ENCODE measurements at regions not wholly inside any gene's neighbourhood (a gene's known extent, or its start where the extent isn't known, plus 50 kb on each side); places are given as distances from the start of the nearest gene placed in this dataset.

DNA sequence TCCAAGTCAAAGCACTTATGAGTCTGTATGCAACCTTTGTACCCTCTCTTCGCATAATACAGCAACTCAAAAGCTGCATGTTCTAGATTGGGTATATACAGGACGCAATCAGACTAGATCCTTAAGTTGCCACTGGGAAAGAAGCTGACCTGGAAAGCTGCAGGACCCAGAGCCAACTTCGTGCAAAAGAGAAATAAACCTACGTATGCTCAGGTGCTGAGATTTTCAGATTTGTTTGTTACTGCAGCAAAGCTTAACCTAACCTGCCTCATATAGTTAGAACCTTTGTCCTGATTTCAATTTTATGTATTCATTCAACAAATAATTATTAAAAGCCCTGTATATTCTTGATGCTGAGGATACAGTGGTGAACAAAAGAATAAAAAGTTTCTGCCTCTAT lies 139.7 kb downstream of the SLC30A10 start:
- no peak overlapping the region for H3K4me2 ChIP-seq (ENCODE audit: low read depth, low read length)
- FAIRE-seq, result no peak
- 23% methylated on average over 4 of the region's 4 CpGs for WGBS (ENCODE audit: low lambda C conversion rate)
- no peaks in the 10 kb centered on the region for H3K27me3 ChIP-seq (ENCODE audit: control insufficient read depth in 1 of 2, insufficient read depth in 2 of 2, low read length in 2 of 2)
- H3K79me2 ChIP-seq (ENCODE audit: insufficient read depth, low read length), result no peaks in the 10 kb centered on the region
- H3K4me1 ChIP-seq (ENCODE audit: insufficient read depth, low read length), result no peaks in the 10 kb centered on the region
- no peak for DNase-seq (ENCODE audit: low spot score)
- ChIA-PET POLR2A (no interaction called here), CTCF (ENCODE audit: low intra/inter-chr PET ratio, low total read pairs) (no interaction called here)
- H3K36me3 ChIP-seq (replicated peaks in 1 of 2; ENCODE audit: control insufficient read depth in 1 of 2, insufficient read depth in 2 of 2, low read length in 2 of 2), result no peaks in the 10 kb centered on the region
- no peak overlapping the region for H3K9ac ChIP-seq (ENCODE audit: insufficient read depth, low read depth, low read length)
- H3K27ac ChIP-seq (ENCODE audit: extremely low read length, insufficient read depth, low read length), result no peak overlapping the region
- no TSS peak for BruUV-seq (replicated peaks)
- TF ChIP-seq ZNF12 (CRISPR knock-in tag; IDR thresholded peaks at IDR 0.05) (peak; percentile 81), SNAPC2 (CRISPR knock-in tag; IDR thresholded peaks at IDR 0.05) (no peak)
- no peak overlapping the region for H2AFZ ChIP-seq (ENCODE audit: low read length)
- H3K9me3 ChIP-seq (ENCODE audit: low read length), result no peaks in the 10 kb centered on the region
- ATAC-seq, result no peak
- H3K4me3 ChIP-seq (replicated peaks in 1 of 3; ENCODE audit: insufficient read depth in 1 of 3, low read depth in 2 of 3, low read length in 3 of 3), result no peak overlapping the region
- intact Hi-C loops (cut with micrococcal nuclease; ENCODE audit: unreplicated experiment) (no loop called here), in situ Hi-C loops (cut with HindIII; ENCODE audit: extremely low pct_ligation_motif_present, low pct_unique_long_range_greater_than_20kb) (no loop called here)
- H4K20me1 ChIP-seq (ENCODE audit: insufficient read depth, low read length), result no peaks in the 10 kb centered on the region

DNA sequence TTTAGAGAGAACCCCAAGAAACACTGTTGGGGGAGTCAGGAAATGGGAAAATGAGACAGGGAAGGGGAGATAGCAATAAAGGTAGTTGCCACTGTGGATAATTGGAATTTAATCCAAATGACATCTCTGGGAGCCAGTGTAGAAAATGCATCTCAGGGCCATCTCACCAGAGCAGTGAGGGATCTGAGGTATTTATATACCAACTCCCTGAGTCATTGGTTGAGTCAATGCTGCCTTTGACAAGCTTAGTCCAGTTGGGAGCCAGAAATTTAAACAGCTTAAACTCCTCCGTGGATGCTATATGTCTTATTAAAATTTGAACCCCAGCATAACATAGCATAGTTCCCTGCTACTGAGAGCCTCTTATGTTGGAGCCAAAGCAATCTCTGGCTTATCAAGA lies 140.3 kb downstream of the SLC30A10 start:
- WGBS (ENCODE audit: low lambda C conversion rate), result no CpG with 5 or more reads among the region's 1 CpG
- TF ChIP-seq REPIN1 (CRISPR knock-in tag; IDR thresholded peaks at IDR 0.05; ENCODE audit: borderline replicate concordance, low read depth) (no peak), NR2F1 (CRISPR knock-in tag; IDR thresholded peaks at IDR 0.05) (no peak), CEBPB (IDR thresholded peaks at IDR 0.05; ENCODE audit: borderline replicate concordance, low read depth, low read length) (no peak), ZMYM3 (CRISPR knock-in tag; IDR thresholded peaks at IDR 0.05) (no peak), MEF2D (CRISPR knock-in tag; IDR thresholded peaks at IDR 0.05) (no peak)
- TF ChIP-seq, protein P1, sequence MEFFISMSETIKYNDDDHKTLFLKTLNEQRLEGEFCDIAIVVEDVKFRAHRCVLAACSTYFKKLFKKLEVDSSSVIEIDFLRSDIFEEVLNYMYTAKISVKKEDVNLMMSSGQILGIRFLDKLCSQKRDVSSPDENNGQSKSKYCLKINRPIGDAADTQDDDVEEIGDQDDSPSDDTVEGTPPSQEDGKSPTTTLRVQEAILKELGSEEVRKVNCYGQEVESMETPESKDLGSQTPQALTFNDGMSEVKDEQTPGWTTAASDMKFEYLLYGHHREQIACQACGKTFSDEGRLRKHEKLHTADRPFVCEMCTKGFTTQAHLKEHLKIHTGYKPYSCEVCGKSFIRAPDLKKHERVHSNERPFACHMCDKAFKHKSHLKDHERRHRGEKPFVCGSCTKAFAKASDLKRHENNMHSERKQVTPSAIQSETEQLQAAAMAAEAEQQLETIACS (CRISPR knock-in tag; IDR thresholded peaks at IDR 0.05), result no peak
- ChIA-PET CTCF (ENCODE audit: low intra/inter-chr PET ratio, low total read pairs) (no interaction called here), POLR2A (no interaction called here)
- Histone ChIP-seq H3K9me3 (ENCODE audit: low read length) (no peaks in the 10 kb centered on the region), H3K4me2 (ENCODE audit: low read depth, low read length) (no peak overlapping the region), H3K36me3 (replicated peaks in 1 of 2; ENCODE audit: control insufficient read depth in 1 of 2, insufficient read depth in 2 of 2, low read length in 2 of 2) (no peaks in the 10 kb centered on the region), H3K79me2 (ENCODE audit: insufficient read depth, low read length) (no peaks in the 10 kb centered on the region), H2AFZ (ENCODE audit: low read length) (no peak overlapping the region), H3K4me1 (ENCODE audit: insufficient read depth, low read length) (no peaks in the 10 kb centered on the region), H3K27ac (ENCODE audit: extremely low read length, insufficient read depth, low read length) (no peak overlapping the region), H4K20me1 (ENCODE audit: insufficient read depth, low read length) (no peaks in the 10 kb centered on the region), H3K4me3 (replicated peaks in 1 of 3; ENCODE audit: insufficient read depth in 1 of 3, low read depth in 2 of 3, low read length in 3 of 3) (no peak overlapping the region), H3K27me3 (ENCODE audit: control insufficient read depth in 1 of 2, insufficient read depth in 2 of 2, low read length in 2 of 2) (no peaks in the 10 kb centered on the region), H3K9ac (ENCODE audit: insufficient read depth, low read depth, low read length) (no peak overlapping the region)
- intact Hi-C loops (cut with micrococcal nuclease; ENCODE audit: unreplicated experiment), result no loop called here
- ATAC-seq (no peak), FAIRE-seq (no peak), DNase-seq (ENCODE audit: low spot score) (no peak)
- no TSS peak for BruUV-seq (replicated peaks)
- in situ Hi-C loops (cut with HindIII; ENCODE audit: extremely low pct_ligation_motif_present, low pct_unique_long_range_greater_than_20kb), result no loop called here

All from HepG2 (cell line).